HG03442 (cell line): ENCODE measurements at regions not wholly inside any gene's neighbourhood (a gene's known extent, or its start where the extent isn't known, plus 50 kb on each side); places are given as distances from the start of the nearest gene placed in this dataset.

Experiments used
- ATAC-seq: cut with Tn5 transposase; IDR thresholded peaks from one replicate; pipeline ENCODE4 v1.9.1; 2021; ENCODE audit warnings: mild to moderate bottlenecking, moderate library complexity; ENCODE audit not compliant: unreplicated experiment

GRCh38 chr2:145736871-145737270 lies 1217.0 kb upstream of the ZEB2 start:
- no peak for ATAC-seq

- no peak for ATAC-seq
These were observed 1211.5 kb upstream of the ZEB2 start for GRCh38 chr2:145731467-145731866.

GRCh38 chr2:145729993-145730770 lies 1210.3 kb upstream of the ZEB2 start:
- no peak for ATAC-seq

- no peak for ATAC-seq
These were observed 1209.6 kb upstream of the ZEB2 start for GRCh38 chr2:145729481-145729880.

- ATAC-seq: no peak
These were observed 1208.6 kb upstream of the ZEB2 start for GRCh38 chr2:145728511-145728910.

GRCh38 chr2:145725876-145726275 lies 1206.0 kb upstream of the ZEB2 start:
- no peak for ATAC-seq

GRCh38 chr2:145724311-145724898 lies 1204.5 kb upstream of the ZEB2 start:
- ATAC-seq: no peak

- ATAC-seq: no peak
These were observed 1204.0 kb upstream of the ZEB2 start for GRCh38 chr2:145723872-145724271.

- ATAC-seq: no peak
These were observed 1201.8 kb upstream of the ZEB2 start for GRCh38 chr2:145721681-145722080.

- no peak for ATAC-seq
These were observed 1195.7 kb upstream of the ZEB2 start for GRCh38 chr2:145715601-145716000.

- ATAC-seq: no peak
These were observed 1190.4 kb upstream of the ZEB2 start for GRCh38 chr2:145710303-145710702.

GRCh38 chr2:145702305-145702704 lies 1182.4 kb upstream of the ZEB2 start:
- ATAC-seq: no peak

GRCh38 chr2:145692971-145693478 lies 1173.1 kb upstream of the ZEB2 start:
- peak; percentile 84 for ATAC-seq

- no peak for ATAC-seq
These were observed 1171.7 kb upstream of the ZEB2 start for GRCh38 chr2:145691659-145692058.

- no peak for ATAC-seq
These were observed 1170.4 kb upstream of the ZEB2 start for GRCh38 chr2:145690183-145690778.

- ATAC-seq: no peak
These were observed 1169.4 kb upstream of the ZEB2 start for GRCh38 chr2:145689277-145689676.

- ATAC-seq: no peak
These were observed 1168.2 kb upstream of the ZEB2 start for GRCh38 chr2:145688156-145688555.

- no peak for ATAC-seq
These were observed 1167.7 kb upstream of the ZEB2 start for GRCh38 chr2:145687442-145688134.

GRCh38 chr2:145685383-145686050 lies 1165.6 kb upstream of the ZEB2 start:
- no peak for ATAC-seq

- no peak for ATAC-seq
These were observed 1162.7 kb upstream of the ZEB2 start for GRCh38 chr2:145682546-145683157.
